DMS153 treated with DMSO at 0.1 percent for 48 hours (cell line): ENCODE measurements at regions not wholly inside any gene's neighbourhood (a gene's known extent, or its start where the extent isn't known, plus 50 kb on each side); places are given as distances from the start of the nearest gene placed in this dataset.
"Not testable (repeated sequence)": the region's sequence is repeated elsewhere in the genome, so short reads cannot be mapped to it uniquely, and the experiment has no call there.

Experiments used
- DNase-seq: peaks from one replicate; lab custom pipeline; 2025; ENCODE audit not compliant: unreplicated experiment; lab: John Stamatoyannopoulos, UW

- DNase-seq: no peak
These were observed 233.4 kb upstream of the SETMAR start for GRCh38 chr3:4069796-4070195.

DNA sequence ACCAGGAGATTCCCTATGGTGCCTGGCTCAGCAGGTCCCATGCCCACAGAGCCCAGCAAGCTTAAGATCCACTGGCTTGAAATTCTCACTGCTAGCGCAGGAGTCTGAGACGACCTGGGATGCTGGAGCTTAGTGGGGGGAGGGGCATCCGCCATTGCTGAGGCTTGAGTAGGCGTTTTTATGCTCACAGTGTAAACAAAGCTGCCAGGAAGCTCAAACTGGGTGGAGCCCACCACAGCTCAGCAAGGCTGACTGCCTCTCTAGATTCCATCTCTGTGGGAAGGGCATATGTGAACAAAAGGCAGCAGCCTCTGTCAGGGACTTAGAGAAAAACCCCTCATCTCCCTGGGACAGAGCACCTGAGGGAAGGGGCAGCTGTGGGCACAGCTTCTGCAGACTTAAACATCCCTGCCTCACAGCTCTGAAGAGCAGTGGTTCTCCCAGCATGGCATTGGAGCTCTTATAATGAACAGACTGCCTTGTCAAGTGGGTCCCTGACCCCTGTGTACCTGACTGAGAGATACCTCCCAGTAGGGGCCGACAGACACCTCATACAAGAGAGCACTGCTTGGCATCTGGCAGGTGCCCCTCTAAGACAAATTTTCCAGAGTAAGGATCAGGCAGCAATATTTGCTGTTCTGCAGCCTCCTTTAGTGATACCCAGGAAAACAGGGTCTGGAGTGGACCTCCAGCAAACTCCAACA lies 231.5 kb upstream of the SETMAR start:
- DNase-seq: no peak

GRCh38 chr3:4077278-4077677 lies 225.9 kb upstream of the SETMAR start:
- DNase-seq: not testable (repeated sequence)

DNA sequence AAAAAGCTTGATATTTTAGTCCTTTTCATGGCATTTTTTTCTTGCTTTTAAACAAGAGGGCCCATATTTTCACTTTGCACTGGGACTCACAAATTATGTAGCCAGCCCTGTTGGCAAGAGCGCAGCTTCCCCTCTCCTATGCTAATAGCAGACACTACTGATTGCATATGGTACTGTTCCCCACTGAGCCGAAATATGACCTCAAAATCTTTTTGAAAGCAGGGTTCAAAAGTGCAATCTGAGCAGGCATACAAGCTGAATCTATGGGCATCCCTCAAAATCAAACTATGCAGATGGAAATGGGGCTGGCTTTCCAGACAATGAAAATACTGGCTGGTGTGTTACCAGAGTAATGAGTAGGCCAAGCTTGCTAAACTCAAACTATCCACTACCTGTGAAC lies 225.2 kb upstream of the SETMAR start:
- no peak for DNase-seq

DNA sequence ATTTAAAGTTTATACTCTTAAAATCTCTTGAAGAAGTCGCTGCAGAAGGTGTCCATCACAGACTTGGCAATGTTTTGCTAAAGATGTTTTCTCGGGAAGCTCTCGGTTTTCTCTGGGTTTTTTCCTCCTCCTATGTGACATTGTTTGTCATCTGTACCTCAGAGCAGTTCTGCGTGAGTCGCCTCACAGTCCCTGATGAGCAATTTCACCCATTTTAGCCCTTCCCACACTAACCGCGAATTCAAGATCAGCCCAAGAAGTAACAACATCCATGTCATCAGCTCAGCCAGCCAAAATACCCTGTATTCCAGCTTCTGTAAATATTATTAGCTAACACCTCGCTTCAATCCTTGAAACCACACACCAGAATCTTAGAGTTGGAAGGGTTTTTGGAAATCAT lies 224.3 kb upstream of the SETMAR start:
- no peak for DNase-seq

DNA sequence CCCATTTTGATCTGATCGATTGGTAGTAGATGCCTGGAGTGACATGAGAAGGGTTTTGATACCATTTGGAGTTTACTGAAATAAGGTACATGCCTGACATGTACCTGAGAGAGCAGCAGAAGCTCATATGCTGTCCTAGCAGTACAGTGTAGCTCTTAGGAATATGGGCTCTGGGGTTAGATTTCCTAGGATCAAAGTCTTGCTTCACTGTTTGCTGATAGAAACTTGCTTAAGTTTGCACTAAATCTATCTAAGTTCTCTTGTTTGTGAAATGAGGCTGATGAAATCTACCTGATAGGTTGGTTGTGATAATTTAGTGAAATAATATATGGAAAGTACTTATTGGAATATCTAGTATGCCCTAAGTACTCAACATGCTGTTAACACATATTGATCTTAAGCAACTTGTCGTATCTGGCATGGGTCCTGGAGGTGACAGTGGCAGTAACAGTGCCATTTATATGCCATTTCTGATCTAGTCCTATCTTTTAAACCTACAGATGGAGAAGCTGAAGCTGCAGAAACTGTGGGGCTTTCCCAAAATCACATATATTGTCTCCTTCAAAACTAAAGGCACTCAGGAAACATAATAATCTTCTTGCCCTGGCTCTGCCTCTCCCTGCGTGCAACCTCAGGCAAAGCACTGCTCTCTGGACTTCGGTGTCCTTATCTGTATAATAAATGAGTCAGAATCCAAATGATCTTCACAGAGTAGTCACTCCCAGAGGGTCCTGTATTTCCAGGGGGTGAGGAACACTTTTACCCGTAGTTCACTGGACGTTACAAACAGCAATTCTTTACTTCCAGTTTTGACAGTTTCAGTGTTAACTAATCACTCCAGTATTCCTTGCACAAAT lies 223.6 kb upstream of the SETMAR start:
- no peak for DNase-seq

DNA sequence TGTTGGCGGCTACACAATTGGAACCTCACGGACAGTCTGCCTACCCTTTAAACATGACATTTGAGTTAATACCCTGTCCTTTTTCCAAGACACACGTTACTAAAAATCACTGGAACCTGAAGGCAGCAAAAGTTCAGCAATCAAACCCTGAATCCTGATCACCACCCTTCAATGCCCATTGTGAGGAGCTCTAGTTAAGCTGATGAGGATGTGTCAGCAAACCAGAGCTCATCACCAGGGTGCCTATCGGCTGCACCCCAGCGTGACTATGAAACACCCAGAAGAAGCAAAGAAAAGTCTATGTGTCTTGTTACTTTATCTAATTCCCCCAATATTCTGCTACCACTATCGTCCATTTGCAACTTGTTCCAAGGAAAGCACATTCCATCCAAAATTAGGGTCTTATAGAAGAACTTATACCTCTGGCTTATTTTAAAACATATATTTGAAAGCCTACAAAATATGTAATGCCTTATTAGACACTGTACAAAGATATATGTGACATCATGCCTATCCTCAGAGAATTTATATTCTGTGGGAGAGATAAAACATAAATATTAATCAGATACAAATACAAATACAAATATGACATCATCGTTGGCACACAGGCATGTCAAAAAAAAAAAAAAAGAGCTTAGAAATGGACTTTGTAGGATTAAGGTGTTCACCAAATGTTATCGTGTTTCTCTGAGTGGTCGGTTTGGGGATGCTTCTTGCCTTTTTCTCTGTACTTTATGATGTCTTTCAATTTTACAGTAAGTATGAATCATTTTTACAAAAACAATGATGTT lies 219.7 kb upstream of the SETMAR start:
- DNase-seq: no peak

- DNase-seq: no peak
These were observed 218.9 kb upstream of the SETMAR start for GRCh38 chr3:4084271-4084670.

DNA sequence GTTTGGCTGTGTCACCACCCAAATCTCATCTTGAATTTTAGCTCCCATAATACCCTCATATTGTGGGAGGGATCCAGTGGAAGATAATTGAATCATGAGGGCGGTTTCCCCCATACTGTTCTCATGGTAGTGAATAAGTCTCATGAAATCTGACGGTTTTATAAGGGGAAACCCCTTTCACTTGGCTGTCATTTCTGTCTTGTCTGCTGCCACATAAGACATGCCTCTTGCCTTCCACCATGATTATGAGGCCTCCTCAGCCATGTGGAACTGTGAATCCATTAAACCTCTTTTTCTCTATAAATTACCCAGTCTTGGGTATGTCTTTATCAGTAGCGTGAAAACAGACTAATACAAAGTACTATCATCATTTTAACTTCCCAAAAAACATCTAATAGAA lies 216.5 kb upstream of the SETMAR start:
- DNase-seq: not testable (repeated sequence)

DNA sequence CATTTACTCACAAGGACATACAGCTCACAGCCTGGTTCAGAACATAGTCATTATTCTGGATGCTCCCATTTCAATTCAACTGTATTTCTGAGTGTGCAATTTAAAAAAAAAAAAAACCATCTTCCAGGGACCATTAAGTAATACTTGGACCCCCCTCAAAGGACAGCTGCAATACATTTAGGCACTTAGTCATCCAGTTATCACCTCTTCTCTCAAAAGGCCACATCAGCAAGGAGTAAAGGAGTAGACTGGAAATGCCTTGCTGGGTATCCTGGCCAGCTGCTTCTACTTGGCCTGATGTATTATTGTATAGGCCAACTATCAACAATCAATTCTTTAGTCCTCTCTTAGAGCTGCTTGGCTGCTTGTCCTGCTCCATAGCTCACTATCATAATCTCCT lies 211.4 kb upstream of the SETMAR start:
- no peak for DNase-seq

- DNase-seq: no peak
These were observed 205.4 kb upstream of the SETMAR start for GRCh38 chr3:4097801-4098200.

DNA sequence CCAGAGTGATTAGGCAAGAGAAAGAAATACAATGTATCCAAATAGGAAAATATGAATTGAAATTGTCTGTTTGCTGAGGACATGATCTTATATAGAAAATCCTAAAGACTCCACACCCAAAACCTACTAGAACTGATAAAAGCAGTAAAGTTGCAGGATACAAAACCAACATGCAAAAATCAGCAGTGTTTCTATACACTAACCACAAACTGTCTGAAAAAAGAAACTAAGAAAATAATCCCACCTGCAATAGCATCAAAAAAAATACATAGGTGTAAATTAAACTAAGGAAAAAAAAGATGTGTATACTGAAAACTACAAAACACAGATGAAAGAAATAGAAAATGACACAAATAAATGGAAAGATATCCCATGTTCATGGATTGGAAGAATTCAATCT lies 203.6 kb upstream of the SETMAR start:
- DNase-seq: no peak

DNA sequence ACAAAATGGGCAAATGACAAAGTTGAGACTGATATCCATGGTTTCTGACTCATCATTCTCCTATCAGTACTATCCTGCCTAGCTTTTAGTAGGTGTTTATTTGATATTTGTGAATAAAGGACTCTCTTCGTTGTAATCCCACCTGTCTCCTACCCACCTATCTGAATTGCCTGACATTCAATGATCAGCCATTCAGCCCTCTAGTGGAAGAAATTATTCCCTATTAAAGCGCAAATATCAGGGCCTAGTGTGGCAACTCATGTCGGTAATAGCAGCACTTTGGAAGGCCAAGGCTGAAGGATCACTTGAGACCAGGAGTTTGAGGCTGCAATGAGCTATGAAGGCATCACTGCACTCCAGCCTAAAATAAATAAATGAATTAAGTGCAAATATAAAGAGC lies 195.7 kb upstream of the SETMAR start:
- no peak for DNase-seq

DNA sequence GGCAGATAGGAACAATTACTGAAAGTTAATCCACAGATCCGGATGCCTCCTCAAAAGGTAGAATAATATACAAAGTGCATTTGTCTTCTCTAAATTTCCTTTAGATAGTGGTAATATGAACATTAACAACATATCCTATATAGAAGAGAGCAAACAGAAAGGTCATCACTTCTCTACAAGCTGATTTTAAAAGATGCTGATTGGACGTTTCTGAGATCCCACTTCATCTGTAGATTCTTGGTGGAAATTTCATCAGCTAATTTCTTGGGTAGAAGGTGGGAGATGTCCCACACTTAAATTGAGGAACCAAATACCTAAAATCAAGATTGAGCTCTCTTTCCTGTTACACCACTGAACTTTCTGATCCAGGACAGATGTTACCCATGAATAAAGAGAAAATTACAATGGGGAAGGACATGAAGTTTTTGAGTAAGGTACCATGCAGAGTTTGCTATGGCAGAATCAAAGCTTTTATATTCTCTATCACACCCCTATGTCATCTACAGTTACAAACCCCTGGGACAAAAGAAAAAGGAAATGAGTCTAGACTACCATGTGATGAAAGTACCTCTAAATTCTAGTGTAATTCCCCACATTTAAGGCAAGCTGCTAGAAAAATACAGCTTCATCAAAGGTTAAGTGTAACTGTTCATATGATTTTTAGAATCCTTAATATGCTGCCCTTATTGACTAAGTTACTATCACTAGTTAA lies 189.2 kb upstream of the SETMAR start:
- no peak for DNase-seq

- no peak for DNase-seq
These were observed 184.1 kb upstream of the SETMAR start for GRCh38 chr3:4119119-4119518.

DNA sequence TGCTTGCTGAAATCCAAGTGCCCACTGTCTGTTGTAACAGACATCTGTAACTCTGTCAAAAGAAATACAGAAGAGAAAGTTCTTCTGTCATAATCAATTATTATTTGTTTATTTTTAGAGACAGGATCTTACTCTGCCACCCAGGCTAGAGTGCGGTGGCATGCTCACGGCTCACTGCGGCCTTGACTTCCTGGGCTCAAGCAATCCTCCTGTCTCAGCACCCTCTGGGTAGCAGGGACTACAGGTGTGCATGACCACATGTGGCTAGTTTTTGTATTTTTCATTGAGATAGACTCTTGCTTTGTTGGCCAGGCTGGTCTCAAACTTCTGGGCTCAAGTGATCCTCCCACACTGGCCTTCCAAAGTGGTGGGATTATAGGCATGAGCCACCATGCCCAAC lies 177.6 kb upstream of the SETMAR start:
- no peak for DNase-seq

DNA sequence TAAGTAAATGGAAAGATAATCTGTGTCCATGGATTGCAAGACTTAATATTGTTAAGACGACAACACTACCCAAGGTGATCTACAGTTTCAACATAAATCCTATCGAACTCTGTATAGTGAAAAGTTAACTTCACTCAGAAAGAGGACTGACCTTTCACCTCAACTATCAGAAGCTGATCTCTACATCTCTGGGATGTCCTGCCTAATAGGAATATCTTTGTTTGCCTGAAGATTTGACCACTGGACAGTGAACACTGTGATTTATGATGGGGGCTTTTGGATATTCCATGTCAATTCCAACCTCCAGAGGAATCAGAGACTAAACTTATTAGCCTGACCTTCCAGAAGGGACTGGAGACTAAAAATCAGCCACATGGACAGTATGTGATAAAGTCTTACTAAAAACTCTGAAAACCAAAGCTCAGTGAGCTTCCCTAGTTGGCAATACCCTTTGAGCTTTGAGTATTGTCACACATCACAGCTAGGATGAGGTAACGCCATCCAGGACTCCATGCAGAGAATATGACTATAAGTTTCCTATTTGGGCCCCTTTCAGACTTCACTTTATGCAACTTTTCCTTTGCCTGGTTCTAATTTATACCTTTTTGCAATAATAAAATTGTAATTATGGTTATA lies 164.9 kb upstream of the SETMAR start:
- no peak for DNase-seq

DNA sequence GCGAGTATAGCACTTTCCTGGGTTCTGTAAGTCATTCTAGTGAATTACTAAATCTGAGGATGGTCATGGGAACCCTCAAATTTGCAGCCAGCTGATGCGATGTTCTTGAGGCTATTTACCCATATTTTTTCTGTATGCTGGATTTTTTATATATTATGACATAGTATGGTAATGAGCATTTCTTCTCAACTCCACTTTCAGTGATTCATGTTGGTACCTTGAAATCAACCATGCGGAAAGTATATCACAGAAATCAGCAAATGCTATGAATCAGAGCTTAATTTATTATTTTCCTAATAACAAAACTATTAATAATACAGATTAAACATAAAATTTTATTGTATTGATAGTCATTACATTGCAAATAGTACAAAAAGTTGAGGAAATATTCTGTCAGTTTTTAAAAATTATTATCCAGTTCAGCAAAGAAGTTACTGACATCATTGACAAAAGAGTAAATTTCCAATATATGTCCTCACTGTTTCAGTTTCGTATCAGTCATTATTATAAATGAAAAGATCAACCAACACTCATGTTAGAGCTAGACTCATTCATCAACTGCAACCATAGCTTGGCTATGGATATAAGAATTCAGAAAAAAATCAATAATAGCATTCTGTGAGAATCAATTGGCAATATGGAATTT lies 164.3 kb upstream of the SETMAR start:
- no peak for DNase-seq

DNA sequence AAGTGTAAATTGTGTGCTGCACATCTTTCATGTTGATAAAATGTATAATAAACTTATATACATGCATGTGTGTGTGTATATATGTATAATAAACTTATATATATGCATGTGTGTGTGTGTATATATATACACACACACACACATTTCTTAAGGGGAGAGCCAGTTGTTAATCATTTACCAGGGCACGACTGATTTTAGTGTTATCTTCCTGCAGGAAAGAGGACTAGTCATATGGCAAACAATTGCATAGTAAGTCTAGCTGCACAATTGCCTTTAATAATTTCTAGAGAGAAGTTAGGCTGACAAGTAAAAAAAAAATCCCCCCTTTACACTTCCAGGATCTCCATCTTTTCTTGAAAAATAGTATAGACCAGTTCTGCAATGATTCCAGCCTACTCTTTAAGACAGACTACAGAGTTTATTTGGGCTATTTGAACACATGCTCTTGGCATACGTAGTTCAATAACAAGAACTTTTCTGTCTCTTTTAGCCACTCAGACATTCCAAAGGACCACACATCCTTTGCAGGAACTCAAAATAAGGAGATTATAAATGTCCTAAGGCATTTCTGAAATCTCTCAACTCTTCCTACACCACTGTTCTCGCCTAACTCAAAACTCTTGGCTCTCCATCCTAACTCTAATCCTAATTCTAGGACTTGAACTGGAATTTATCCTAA lies 163.6 kb upstream of the SETMAR start:
- no peak for DNase-seq

DNA sequence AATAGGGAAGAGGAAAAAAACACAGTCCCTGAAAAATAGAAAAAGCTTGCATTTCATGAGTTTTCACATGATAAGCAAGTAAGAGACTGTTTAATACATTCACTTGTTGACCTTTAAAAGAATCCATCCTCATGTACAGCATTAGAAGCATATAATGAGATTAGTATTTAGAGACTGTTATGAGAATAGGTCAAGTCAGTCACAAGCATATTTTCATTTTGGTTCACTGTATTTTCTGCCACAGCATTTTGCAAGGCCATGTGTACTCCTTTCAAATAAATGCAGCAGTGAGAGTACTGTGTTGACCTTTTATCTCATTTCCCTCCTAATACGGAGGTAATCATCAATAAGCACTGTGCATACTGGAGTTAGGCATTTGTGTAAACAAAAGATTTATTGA lies 162.2 kb upstream of the SETMAR start:
- no peak for DNase-seq
